Pancreas (tissue), 10 donors: ENCODE measurements at regions not wholly inside any gene's neighbourhood (a gene's known extent, or its start where the extent isn't known, plus 50 kb on each side); places are given as distances from the start of the nearest gene placed in this dataset.

Experiments used
- ATAC-seq, 4 donors: fragments of 200-7000 bp; cut with Tn5 transposase; one replicate each; pipeline versions ENCODE4 v1.8.0 to v1.9.1; 2020; ENCODE audit warnings: mild to moderate bottlenecking in 4 of 4, moderate library complexity in 4 of 4
- DNase-seq, 6 donors: peaks; one replicate each; pipeline ENCODE4 v3.0.0-alpha.2; 2020
- FAIRE-seq: peaks from 2 replicates; lab custom pipeline; 2012; peaks lifted over from hg19 to GRCh38; lab: Jason Lieb, UNC
- H3K27ac ChIP-seq, 4 donors: fragments of 200-600 bp; sonication (generic); 1 replicate in 3 of 4; 2 replicates in 1 of 4; pipeline versions ENCODE4 v1.5.0 to v1.8.0; 2020
- H3K27me3 ChIP-seq, 4 donors: fragments of 200-600 bp; one replicate each; pipeline ENCODE4 v1.8.0; 2021
- H3K36me3 ChIP-seq, 3 donors: fragments of 200-600 bp; sonication (generic) in 1 of 3; one replicate each; pipeline versions ENCODE4 v1.5.0 to v1.8.0; 2020 to 2021
- H3K4me1 ChIP-seq, 3 donors: fragments of 200-600 bp; one replicate each; pipeline ENCODE4 v1.8.0; 2021
- H3K4me3 ChIP-seq, 4 donors: fragments of 200-600 bp; sonication (generic) in 2 of 4; one replicate each; pipeline versions ENCODE4 v1.5.0 to v1.8.0; 2020 to 2021
- H3K9me3 ChIP-seq, 4 donors: fragments of 200-600 bp; one replicate each; pipeline ENCODE4 v1.8.0; 2021
- CTCF ChIP-seq, 4 donors: fragments of 200-600 bp; sonication (generic) in 3 of 4; IDR thresholded peaks; one replicate each; pipeline versions ENCODE4 v1.5.0 to v1.8.0; 2021; ENCODE audit warnings: antibody characterized with exemption in 4 of 4
- WGBS, 2 donors: extraction: QIAGEN DNeasy Blood & Tissue Kit; methylation state at CpG; one replicate each; pipeline ENCODE4 v1.1.7; 2013; 5-methylcytosine and 5-hydroxymethylcytosine counted together
- intact Hi-C, 3 donors: fragments of 100-400 bp; cut with DNase I; formaldehyde crosslinking; loops; one replicate each; pipeline versions ENCODE4 v1.11.1 to v1.14.2; 2022
- donor health status: healthy with polysubstance abuse.
- donor health status: DM: no; HTN: no; CAD: no; lungs with moderate emphysema.
- donor health status: DM: no; HTN: no; CAD: no.
- donor health status: control.
- donor health status: control.
- donor health status: Bipolar disorder and iron deficiency.
- donor health status: DM: yes; HTN: yes; CAD: no.
- donor health status: DM: no; HTN: no; CAD: no.
- donor health status: DM: no; HTN: no; CAD: no.
- donor health status: DM: yes; HTN: yes; CAD: no.

GRCh38 chr9:108045851-108046250 is 556.3 kb upstream of the KLF4 start:
- no peaks in the 10 kb centered on the region for H3K36me3 ChIP-seq
- no peak for TF ChIP-seq CTCF (IDR thresholded peaks at IDR 0.05)
- H3K4me1 ChIP-seq = no peaks in the 10 kb centered on the region
- ATAC-seq = no peak
- no peaks in the 10 kb centered on the region for H3K27me3 ChIP-seq
- no peak for FAIRE-seq
- no peak for DNase-seq
- H3K27ac ChIP-seq = no peak overlapping the region
- WGBS, 2 donors = 80 to 97% methylated on average over 1 of the region's 1 CpG
- intact Hi-C loops = no loop called here
- no peaks in the 10 kb centered on the region for H3K9me3 ChIP-seq
- no peak overlapping the region for H3K4me3 ChIP-seq

GRCh38 chr9:108043585-108043984 is 554.0 kb upstream of the KLF4 start:
- FAIRE-seq (no peak), DNase-seq (no peak), ATAC-seq (no peak)
- Histone ChIP-seq H3K4me3 (no peak overlapping the region), H3K4me1 (no peaks in the 10 kb centered on the region), H3K36me3 (no peaks in the 10 kb centered on the region), H3K27ac (no peak overlapping the region), H3K27me3 (no peaks in the 10 kb centered on the region), H3K9me3 (no peaks in the 10 kb centered on the region)
- intact Hi-C loops = no loop called here
- 73 to 85% methylated on average over 1 of the region's 1 CpG for WGBS, 2 donors
- no peak for TF ChIP-seq CTCF (IDR thresholded peaks at IDR 0.05)

GRCh38 chr9:108041551-108041950 is 552.0 kb upstream of the KLF4 start:
- intact Hi-C loops = no loop called here
- 58 to 63% methylated on average over 1 of the region's 1 CpG for WGBS, 2 donors
- TF ChIP-seq CTCF (IDR thresholded peaks at IDR 0.05) = no peak
- Histone ChIP-seq H3K4me1 (no peaks in the 10 kb centered on the region), H3K27ac (no peak overlapping the region), H3K27me3 (no peaks in the 10 kb centered on the region), H3K36me3 (no peaks in the 10 kb centered on the region), H3K4me3 (no peak overlapping the region), H3K9me3 (no peaks in the 10 kb centered on the region)
- DNase-seq (no peak), FAIRE-seq (no peak), ATAC-seq (peak in 1 of 4 donors; percentile 24)

GRCh38 chr9:108040783-108041182 is 551.2 kb upstream of the KLF4 start:
- Histone ChIP-seq H3K27ac (no peak overlapping the region), H3K36me3 (no peaks in the 10 kb centered on the region), H3K9me3 (no peaks in the 10 kb centered on the region), H3K4me3 (no peak overlapping the region), H3K27me3 (no peaks in the 10 kb centered on the region), H3K4me1 (no peaks in the 10 kb centered on the region)
- FAIRE-seq = no peak
- no peak for DNase-seq
- TF ChIP-seq CTCF (IDR thresholded peaks at IDR 0.05) = no peak
- intact Hi-C loops = no loop called here
- 88 to 100% methylated on average over 1 of the region's 1 CpG for WGBS, 2 donors
- peak in 1 of 4 donors; percentile 25 for ATAC-seq

- DNase-seq (no peak), FAIRE-seq (no peak), ATAC-seq (peak in 1 of 4 donors; percentile 12)
- no peaks in the 10 kb centered on the region for H3K36me3 ChIP-seq
- WGBS, 2 donors = 91 to 94% methylated on average over 1 of the region's 1 CpG
- TF ChIP-seq CTCF (IDR thresholded peaks at IDR 0.05) = no peak
- intact Hi-C loops = no loop called here
- H3K4me3 ChIP-seq = no peak overlapping the region
- no peaks in the 10 kb centered on the region for H3K27me3 ChIP-seq
- no peak overlapping the region for H3K27ac ChIP-seq
- no peaks in the 10 kb centered on the region for H3K9me3 ChIP-seq
- no peaks in the 10 kb centered on the region for H3K4me1 ChIP-seq
Measured at GRCh38 chr9:108039493-108039892, 549.9 kb upstream of the KLF4 start.
